ENCODE measurements at regions not wholly inside any gene's neighbourhood (a gene's known extent, or its start where the extent isn't known, plus 50 kb on each side); places are given as distances from the start of the nearest gene placed in this dataset.

DNA sequence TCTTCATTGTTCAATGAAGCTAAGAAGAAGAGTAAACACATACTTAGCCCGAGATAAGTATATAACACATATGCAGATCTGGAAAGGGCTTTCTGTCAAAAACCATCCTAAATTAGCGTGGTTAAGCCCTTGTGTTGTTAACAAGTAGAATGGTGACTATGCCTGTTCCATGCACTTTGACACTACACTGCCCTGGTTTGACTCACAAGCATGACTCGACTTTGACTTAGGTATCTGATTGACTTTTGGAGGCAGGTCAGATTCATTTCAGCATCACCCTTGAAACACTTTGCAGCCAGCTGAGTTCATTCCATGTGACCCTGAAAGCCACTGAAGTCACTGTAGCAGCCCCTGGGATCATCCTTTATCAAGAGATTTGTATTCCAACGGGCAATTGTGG lies 239.8 kb downstream of the TBX18 start:
- no peak for TF ChIP-seq CTCF (IDR thresholded peaks at IDR 0.05; ENCODE audit: poor library complexity)
- TF ChIP-seq EZH2 (IDR thresholded peaks at IDR 0.05; ENCODE audit: borderline replicate concordance) = no peak
- TF ChIP-seq EZH2phosphoT487 (IDR thresholded peaks at IDR 0.05; ENCODE audit: low read depth, severe bottlenecking, unreplicated experiment) = no peak

All from hepatocyte (in vitro differentiated cells).